ENCODE measurements at regions not wholly inside any gene's neighbourhood (a gene's known extent, or its start where the extent isn't known, plus 50 kb on each side); places are given as distances from the start of the nearest gene placed in this dataset.
"Not testable (repeated sequence)": the region's sequence is repeated elsewhere in the genome, so short reads cannot be mapped to it uniquely, and the experiment has no call there.

DNA sequence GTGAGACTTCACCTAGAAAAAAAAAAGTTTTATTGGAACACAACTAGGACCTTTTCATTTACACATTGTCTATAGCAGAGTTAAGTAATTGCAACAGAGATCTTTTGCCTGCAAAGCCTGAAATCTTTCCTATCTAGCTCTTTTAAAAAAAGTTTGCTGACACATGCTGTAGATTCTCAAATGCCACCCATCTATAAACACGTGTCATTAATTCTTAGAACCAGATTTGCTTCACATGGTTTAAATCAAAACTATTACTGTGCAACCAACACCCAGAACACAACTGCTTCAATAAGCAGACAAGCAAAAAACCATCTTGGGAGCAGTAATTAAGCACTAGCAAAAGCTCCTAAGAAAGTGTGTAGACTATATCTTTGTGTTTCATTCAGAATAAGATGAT lies 55.0 kb downstream of the OXSM start:
- TF ChIP-seq, protein P1, sequence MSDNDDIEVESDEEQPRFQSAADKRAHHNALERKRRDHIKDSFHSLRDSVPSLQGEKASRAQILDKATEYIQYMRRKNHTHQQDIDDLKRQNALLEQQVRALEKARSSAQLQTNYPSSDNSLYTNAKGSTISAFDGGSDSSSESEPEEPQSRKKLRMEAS (IDR thresholded peaks at IDR 0.05; ENCODE audit: low read depth, low read length), result no peak
- TF ChIP-seq MYC (IDR thresholded peaks at IDR 0.05; ENCODE audit: low read depth, low read length) (no peak), CTCF (IDR thresholded peaks at IDR 0.05; ENCODE audit: low read depth, low read length) (no peak), POLR2A (IDR thresholded peaks at IDR 0.05; ENCODE audit: extremely low read depth, insufficient read length) (no peak)
- no peak for DNase-seq (ENCODE audit: low read depth)
- no peak overlapping the region for H3K4me3 ChIP-seq (ENCODE audit: low read depth, low read length)

GRCh38 chr3:25846282-25846681 lies 56.4 kb downstream of the OXSM start:
- H3K4me3 ChIP-seq (ENCODE audit: low read depth, low read length), result no peak overlapping the region
- DNase-seq (ENCODE audit: low read depth), result no peak
- TF ChIP-seq POLR2A (IDR thresholded peaks at IDR 0.05; ENCODE audit: extremely low read depth, insufficient read length), result no peak
- TF ChIP-seq CTCF (IDR thresholded peaks at IDR 0.05; ENCODE audit: low read depth, low read length), result no peak
- TF ChIP-seq, protein P1 (IDR thresholded peaks at IDR 0.05; ENCODE audit: low read depth, low read length), result no peak
- TF ChIP-seq MYC (IDR thresholded peaks at IDR 0.05; ENCODE audit: low read depth, low read length), result no peak

DNA sequence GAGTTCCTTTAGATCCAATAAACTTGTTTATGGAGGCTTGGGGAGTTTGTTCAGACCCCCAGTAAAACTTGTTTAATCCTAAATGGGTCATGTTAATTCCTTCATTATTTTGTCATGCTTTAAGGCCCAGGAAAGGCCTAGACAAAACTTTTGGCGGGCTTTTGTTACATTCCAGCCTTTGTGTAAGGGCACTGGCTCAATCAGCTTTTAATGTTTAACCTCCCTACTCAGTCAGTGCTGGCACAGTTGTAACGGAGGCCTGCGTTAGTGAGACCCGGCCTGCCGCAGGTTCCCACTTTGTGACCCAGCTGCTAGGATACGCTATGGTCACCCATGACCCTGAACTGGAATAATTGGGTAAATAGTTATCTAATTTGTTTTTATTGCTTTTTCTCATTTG lies 59.2 kb downstream of the OXSM start:
- DNase-seq (ENCODE audit: low read depth), result no peak
- no peak for TF ChIP-seq POLR2A (IDR thresholded peaks at IDR 0.05; ENCODE audit: extremely low read depth, insufficient read length)
- no peak for TF ChIP-seq MYC (IDR thresholded peaks at IDR 0.05; ENCODE audit: low read depth, low read length)
- TF ChIP-seq CTCF (IDR thresholded peaks at IDR 0.05; ENCODE audit: low read depth, low read length), result no peak
- TF ChIP-seq, protein P1 (IDR thresholded peaks at IDR 0.05; ENCODE audit: low read depth, low read length), result no peak
- no peak overlapping the region for H3K4me3 ChIP-seq (ENCODE audit: low read depth, low read length)

GRCh38 chr3:25849641-25850385 lies 59.9 kb downstream of the OXSM start:
- TF ChIP-seq CTCF (IDR thresholded peaks at IDR 0.05; ENCODE audit: low read depth, low read length), result no peak
- TF ChIP-seq, protein P1 (IDR thresholded peaks at IDR 0.05; ENCODE audit: low read depth, low read length), result no peak
- TF ChIP-seq POLR2A (IDR thresholded peaks at IDR 0.05; ENCODE audit: extremely low read depth, insufficient read length), result no peak
- no peak for TF ChIP-seq MYC (IDR thresholded peaks at IDR 0.05; ENCODE audit: low read depth, low read length)
- no peak for DNase-seq (ENCODE audit: low read depth)
- no peak overlapping the region for H3K4me3 ChIP-seq (ENCODE audit: low read depth, low read length)

GRCh38 chr3:25851693-25852259 lies 61.9 kb downstream of the OXSM start:
- H3K4me3 ChIP-seq (ENCODE audit: low read depth, low read length); DNase-seq (ENCODE audit: low read depth): not testable (repeated sequence)

GRCh38 chr3:25854214-25854613 lies 64.3 kb downstream of the OXSM start:
- DNase-seq (ENCODE audit: low read depth), result no peak
- TF ChIP-seq, protein P1 (IDR thresholded peaks at IDR 0.05; ENCODE audit: low read depth, low read length), result no peak
- no peak for TF ChIP-seq MYC (IDR thresholded peaks at IDR 0.05; ENCODE audit: low read depth, low read length)
- TF ChIP-seq POLR2A (IDR thresholded peaks at IDR 0.05; ENCODE audit: extremely low read depth, insufficient read length), result no peak
- TF ChIP-seq CTCF (IDR thresholded peaks at IDR 0.05; ENCODE audit: low read depth, low read length), result no peak

More at GRCh38 chr3:25854214-25854613, 64.3 kb downstream of the OXSM start:
- H3K4me3 ChIP-seq (ENCODE audit: low read depth, low read length), result no peak overlapping the region
